ENCODE measurements at regions not wholly inside any gene's neighbourhood (a gene's known extent, or its start where the extent isn't known, plus 50 kb on each side); places are given as distances from the start of the nearest gene placed in this dataset.

DNA sequence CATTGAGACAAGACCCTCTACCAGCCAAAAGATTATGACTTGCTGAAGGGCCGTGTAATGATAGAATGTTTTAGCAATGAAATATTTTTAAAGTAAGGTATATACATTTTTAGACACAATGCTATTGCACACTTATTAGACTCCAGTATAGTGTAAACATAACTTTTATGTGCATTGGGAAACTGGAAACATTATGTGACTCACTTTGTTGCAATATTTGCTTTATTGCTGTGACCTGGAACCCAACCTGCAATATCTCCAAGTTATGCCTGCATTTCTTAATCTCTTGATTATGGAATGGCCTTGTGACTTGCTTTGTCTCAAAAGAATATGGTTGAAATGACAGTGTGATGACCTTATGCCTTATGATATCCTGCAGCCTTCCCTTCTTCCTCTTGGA is 502.0 kb downstream of the EPHA4 start:
- no peak for TF ChIP-seq POLR2AphosphoS5 (IDR thresholded peaks at IDR 0.05)
- no peak for TF ChIP-seq POLR2A (IDR thresholded peaks at IDR 0.05)
- TF ChIP-seq, protein P1, sequence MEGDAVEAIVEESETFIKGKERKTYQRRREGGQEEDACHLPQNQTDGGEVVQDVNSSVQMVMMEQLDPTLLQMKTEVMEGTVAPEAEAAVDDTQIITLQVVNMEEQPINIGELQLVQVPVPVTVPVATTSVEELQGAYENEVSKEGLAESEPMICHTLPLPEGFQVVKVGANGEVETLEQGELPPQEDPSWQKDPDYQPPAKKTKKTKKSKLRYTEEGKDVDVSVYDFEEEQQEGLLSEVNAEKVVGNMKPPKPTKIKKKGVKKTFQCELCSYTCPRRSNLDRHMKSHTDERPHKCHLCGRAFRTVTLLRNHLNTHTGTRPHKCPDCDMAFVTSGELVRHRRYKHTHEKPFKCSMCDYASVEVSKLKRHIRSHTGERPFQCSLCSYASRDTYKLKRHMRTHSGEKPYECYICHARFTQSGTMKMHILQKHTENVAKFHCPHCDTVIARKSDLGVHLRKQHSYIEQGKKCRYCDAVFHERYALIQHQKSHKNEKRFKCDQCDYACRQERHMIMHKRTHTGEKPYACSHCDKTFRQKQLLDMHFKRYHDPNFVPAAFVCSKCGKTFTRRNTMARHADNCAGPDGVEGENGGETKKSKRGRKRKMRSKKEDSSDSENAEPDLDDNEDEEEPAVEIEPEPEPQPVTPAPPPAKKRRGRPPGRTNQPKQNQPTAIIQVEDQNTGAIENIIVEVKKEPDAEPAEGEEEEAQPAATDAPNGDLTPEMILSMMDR (IDR thresholded peaks at IDR 0.05 in 8 of 11, conservative IDR thresholded peaks at IDR 0.05 in 3 of 11): no peak
- DNase-seq: no peak
- no peaks in the 10 kb centered on the region for H3K36me3 ChIP-seq
- no peaks in the 10 kb centered on the region for H3K4me1 ChIP-seq
- WGBS, 5 donors: 89 to 92% (median 89%) methylated on average over 1 of the region's 1 CpG
- intact Hi-C loops (cut with DNase I; ENCODE audit: low total_unique reads): no loop called here
- no peak overlapping the region for H3K4me3 ChIP-seq
- no peak overlapping the region for H3K27ac ChIP-seq
- no peaks in the 10 kb centered on the region for H3K27me3 ChIP-seq (replicated peaks in 1 of 7)
- H3K9me3 ChIP-seq: peaks cover 0 to 23% (median 10%) of the 10 kb centered on the region in 8 donors

DNA sequence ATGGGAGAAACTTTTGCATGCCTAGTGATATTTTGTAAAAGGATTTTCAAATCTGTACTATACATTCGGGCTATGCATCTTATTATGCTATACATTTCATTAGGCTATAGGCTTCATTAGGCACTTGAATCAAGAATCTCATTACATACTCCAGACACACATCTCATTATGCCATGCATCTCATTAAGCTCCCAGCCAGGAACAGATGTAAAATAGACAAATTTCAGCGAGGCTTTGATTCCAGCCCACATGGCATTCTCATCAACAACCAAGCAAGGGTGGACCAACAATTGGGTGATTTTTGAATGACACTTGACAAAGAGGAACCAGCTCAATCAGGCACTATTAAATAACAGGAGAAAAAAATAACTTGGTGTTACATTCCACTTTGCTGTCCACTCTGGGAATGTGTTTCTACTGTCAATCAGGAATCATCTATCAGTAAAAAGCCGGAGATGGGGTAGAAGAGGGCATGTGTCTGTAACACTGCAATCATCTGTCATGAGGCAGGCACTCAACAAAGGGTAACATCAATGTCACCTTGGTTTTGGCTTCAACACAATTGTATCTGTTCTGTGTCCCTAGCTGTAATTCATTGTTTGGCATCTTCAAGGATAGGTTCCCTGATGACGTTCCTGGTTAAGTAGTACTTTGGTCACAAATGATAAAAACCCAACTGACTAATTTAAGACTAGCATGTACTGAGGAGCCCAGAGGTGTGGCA is 498.6 kb downstream of the EPHA4 start:
- Histone ChIP-seq H3K27me3 (replicated peaks in 1 of 7) (no peaks in the 10 kb centered on the region), H3K4me3 (no peak overlapping the region), H3K9me3 (peaks cover 0 to 23% (median 10%) of the 10 kb centered on the region in 8 donors), H3K27ac (no peak overlapping the region), H3K4me1 (no peaks in the 10 kb centered on the region), H3K36me3 (no peaks in the 10 kb centered on the region)
- 80 to 92% (median 84%) methylated on average over 4 of the region's 4 CpGs for WGBS, 5 donors
- no peak for DNase-seq
- TF ChIP-seq POLR2A (IDR thresholded peaks at IDR 0.05) (no peak), POLR2AphosphoS5 (IDR thresholded peaks at IDR 0.05) (no peak)
- TF ChIP-seq, protein P1 (IDR thresholded peaks at IDR 0.05 in 8 of 11, conservative IDR thresholded peaks at IDR 0.05 in 3 of 11): no peak
- intact Hi-C loops (cut with DNase I; ENCODE audit: low total_unique reads): no loop called here

DNA sequence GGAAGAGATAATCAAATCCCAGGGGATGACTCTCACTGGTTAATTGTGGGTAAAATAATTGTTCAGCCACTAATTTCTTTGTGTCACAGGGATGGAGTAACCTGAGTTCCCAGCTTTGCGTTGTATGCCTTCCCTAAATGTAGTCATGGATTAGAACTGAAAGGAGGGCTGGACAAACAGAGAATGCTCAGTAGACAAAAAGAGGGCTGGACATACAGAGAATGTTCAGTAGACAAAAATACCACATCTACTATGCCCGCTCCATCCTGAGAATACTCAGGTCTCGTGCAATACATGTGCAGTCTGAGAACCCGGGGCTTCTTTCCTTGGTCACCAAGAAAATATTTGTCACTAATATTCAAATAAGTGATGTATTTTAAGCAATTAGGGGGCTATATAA is 497.9 kb downstream of the EPHA4 start:
- Histone ChIP-seq H3K4me3 (no peak overlapping the region), H3K27ac (no peak overlapping the region), H3K36me3 (no peaks in the 10 kb centered on the region), H3K4me1 (no peaks in the 10 kb centered on the region), H3K9me3 (peaks cover 0 to 23% (median 10%) of the 10 kb centered on the region in 8 donors), H3K27me3 (replicated peaks in 1 of 7) (no peaks in the 10 kb centered on the region)
- WGBS, 5 donors: 88 to 97% (median 89%) methylated on average over 4 of the region's 4 CpGs
- no peak for DNase-seq
- TF ChIP-seq, protein P1 (IDR thresholded peaks at IDR 0.05 in 8 of 11, conservative IDR thresholded peaks at IDR 0.05 in 3 of 11): no peak
- TF ChIP-seq POLR2A (IDR thresholded peaks at IDR 0.05): no peak
- TF ChIP-seq POLR2AphosphoS5 (IDR thresholded peaks at IDR 0.05): no peak
- intact Hi-C loops (cut with DNase I; ENCODE audit: low total_unique reads): no loop called here

DNA sequence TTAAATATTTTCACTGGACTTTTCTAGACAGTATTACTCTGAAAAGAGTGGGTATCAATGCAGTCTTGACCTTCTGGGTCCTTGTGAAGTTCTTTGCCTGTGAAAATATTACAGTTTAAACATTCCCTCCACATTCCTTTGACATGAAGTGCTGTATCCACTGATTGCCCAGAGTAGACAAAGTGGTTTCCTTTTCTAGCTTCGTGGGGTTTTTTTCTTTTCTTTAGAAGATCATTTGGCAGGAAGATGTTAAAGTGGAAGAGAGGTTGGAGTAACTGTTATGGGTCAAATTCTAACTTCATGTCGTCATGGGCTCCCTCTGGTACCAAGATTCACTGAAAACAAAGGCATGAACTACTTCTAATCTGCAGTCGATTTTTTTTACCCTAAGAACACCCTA is 496.9 kb downstream of the EPHA4 start:
- H3K9me3 ChIP-seq: peaks cover 0 to 22% (median 10%) of the 10 kb centered on the region in 8 donors
- DNase-seq: no peak
- 33 to 43% (median 39%) methylated on average over 3 of the region's 3 CpGs for WGBS, 5 donors
- no peaks in the 10 kb centered on the region for H3K27me3 ChIP-seq (replicated peaks in 1 of 7)
- intact Hi-C loops (cut with DNase I; ENCODE audit: low total_unique reads): no loop called here
- no peaks in the 10 kb centered on the region for H3K4me1 ChIP-seq
- TF ChIP-seq, protein P1 (IDR thresholded peaks at IDR 0.05 in 8 of 11, conservative IDR thresholded peaks at IDR 0.05 in 3 of 11): no peak
- no peak for TF ChIP-seq POLR2AphosphoS5 (IDR thresholded peaks at IDR 0.05)
- no peak for TF ChIP-seq POLR2A (IDR thresholded peaks at IDR 0.05)
- H3K36me3 ChIP-seq: no peaks in the 10 kb centered on the region
- no peak overlapping the region for H3K4me3 ChIP-seq
- H3K27ac ChIP-seq: no peak overlapping the region
